Large intestine (tissue), 3 donors: ENCODE measurements at regions not wholly inside any gene's neighbourhood (a gene's known extent, or its start where the extent isn't known, plus 50 kb on each side); places are given as distances from the start of the nearest gene placed in this dataset.
"Not testable (repeated sequence)": the region's sequence is repeated elsewhere in the genome, so short reads cannot be mapped to it uniquely, and the experiment has no call there.

ENCODE experiments used
- DNase-seq, 2 donors: peaks; one replicate each; pipeline versions ENCODE4 v3.0.0 to v3.0.0-alpha.2; 2013
- H3K27ac ChIP-seq: one replicate; pipeline ENCODE4 v1.5.1; 2013; ENCODE audit warnings: low read length
- H3K27me3 ChIP-seq: 2 replicates; pipeline ENCODE4 v1.6.1; 2013; ENCODE audit warnings: low read length; ENCODE audit not compliant: control insufficient read depth, insufficient read depth
- H3K36me3 ChIP-seq: 2 replicates; pipeline ENCODE4 v1.6.1; 2013; ENCODE audit warnings: low read length; ENCODE audit not compliant: control insufficient read depth, insufficient read depth
- H3K4me1 ChIP-seq: one replicate; pipeline ENCODE4 v1.6.1; 2013; ENCODE audit warnings: low read length; ENCODE audit not compliant: control insufficient read depth, insufficient read depth
- H3K4me3 ChIP-seq: one replicate; pipeline ENCODE4 v1.5.1; 2013; ENCODE audit warnings: low read length
- H3K9me3 ChIP-seq: one replicate; pipeline ENCODE4 v1.6.1; 2013; ENCODE audit warnings: mild to moderate bottlenecking, low read depth, low read length, moderate library complexity; ENCODE audit not compliant: control insufficient read depth
- WGBS: methylation state at CpG from one replicate; pipeline ENCODE4 v1.1.5; 2013; ENCODE audit warnings: low lambda C conversion rate; ENCODE audit not compliant: insufficient coverage; 5-methylcytosine and 5-hydroxymethylcytosine counted together

- peaks cover 5% of the 10 kb centered on the region for H3K4me1 ChIP-seq
- no peaks in the 10 kb centered on the region for H3K27me3 ChIP-seq
- no peaks in the 10 kb centered on the region for H3K9me3 ChIP-seq
- no peak for DNase-seq
- H3K4me3 ChIP-seq = no peak overlapping the region
- H3K27ac ChIP-seq = no peak overlapping the region
- no peaks in the 10 kb centered on the region for H3K36me3 ChIP-seq
- WGBS = no CpG with 5 or more reads among the region's 4 CpGs
These were observed 154.4 kb downstream of the TTLL2 start for GRCh38 chr6:167479301-167479700.

- H3K4me3 ChIP-seq = no peak overlapping the region
- no peak overlapping the region for H3K27ac ChIP-seq
- H3K4me1 ChIP-seq = peaks cover 5% of the 10 kb centered on the region
- 60% methylated on average over 1 of the region's 8 CpGs for WGBS
- no peaks in the 10 kb centered on the region for H3K9me3 ChIP-seq
- no peaks in the 10 kb centered on the region for H3K36me3 ChIP-seq
- no peaks in the 10 kb centered on the region for H3K27me3 ChIP-seq
- DNase-seq = no peak
These were observed 155.2 kb downstream of the TTLL2 start for GRCh38 chr6:167479901-167480648.

- peaks cover 5% of the 10 kb centered on the region for H3K4me1 ChIP-seq
- no peaks in the 10 kb centered on the region for H3K27me3 ChIP-seq
- H3K27ac ChIP-seq = no peak overlapping the region
- WGBS = no CpG with 5 or more reads among the region's 6 CpGs
- no peaks in the 10 kb centered on the region for H3K36me3 ChIP-seq
- no peaks in the 10 kb centered on the region for H3K9me3 ChIP-seq
- no peak for DNase-seq
- H3K4me3 ChIP-seq = no peak overlapping the region
These were observed 156.5 kb downstream of the TTLL2 start for GRCh38 chr6:167481307-167481926.

GRCh38 chr6:167482801-167483200 is 157.9 kb downstream of the TTLL2 start:
- not testable (repeated sequence) for DNase-seq, H3K27ac ChIP-seq, H3K4me3 ChIP-seq, H3K36me3 ChIP-seq, H3K9me3 ChIP-seq, H3K4me1 ChIP-seq, H3K27me3 ChIP-seq
- WGBS = no CpG with 5 or more reads among the region's 3 CpGs

- Histone ChIP-seq H3K36me3 (no peaks in the 10 kb centered on the region), H3K27ac (no peak overlapping the region), H3K9me3 (no peaks in the 10 kb centered on the region), H3K4me3 (no peak overlapping the region), H3K4me1 (peaks cover under 1% of the 10 kb centered on the region), H3K27me3 (no peaks in the 10 kb centered on the region)
- WGBS = 100% methylated on average over 1 of the region's 16 CpGs
- DNase-seq = no peak
These were observed 160.5 kb downstream of the TTLL2 start for GRCh38 chr6:167485186-167485978.

- no peaks in the 10 kb centered on the region for H3K27me3 ChIP-seq
- 97% methylated on average over 5 of the region's 18 CpGs for WGBS
- H3K4me1 ChIP-seq = peaks cover 17% of the 10 kb centered on the region
- no peak for DNase-seq
- H3K27ac ChIP-seq = no peak overlapping the region
- no peaks in the 10 kb centered on the region for H3K9me3 ChIP-seq
- no peaks in the 10 kb centered on the region for H3K36me3 ChIP-seq
- H3K4me3 ChIP-seq = no peak overlapping the region
These were observed 163.1 kb downstream of the TTLL2 start for GRCh38 chr6:167487749-167488664.

GRCh38 chr6:167491438-167492099 is 166.7 kb downstream of the TTLL2 start:
- Histone ChIP-seq H3K27me3 (no peaks in the 10 kb centered on the region), H3K36me3 (no peaks in the 10 kb centered on the region), H3K9me3 (no peaks in the 10 kb centered on the region), H3K4me1 (peaks cover 24% of the 10 kb centered on the region), H3K4me3 (no peak overlapping the region), H3K27ac (peak overlapping the region; percentile 76)
- no CpG with 5 or more reads among the region's 12 CpGs for WGBS
- DNase-seq = peak in 1 of 2 donors; percentile 68

- 66% methylated on average over 4 of the region's 12 CpGs for WGBS
- no peaks in the 10 kb centered on the region for H3K36me3 ChIP-seq
- peak in 1 of 2 donors; percentile 34 for DNase-seq
- H3K9me3 ChIP-seq = no peaks in the 10 kb centered on the region
- peak overlapping the region; percentile 76 for H3K27ac ChIP-seq
- no peak overlapping the region for H3K4me3 ChIP-seq
- peaks cover 27% of the 10 kb centered on the region for H3K4me1 ChIP-seq
- H3K27me3 ChIP-seq = no peaks in the 10 kb centered on the region
These were observed 167.2 kb downstream of the TTLL2 start for GRCh38 chr6:167492100-167492449.

- Histone ChIP-seq H3K36me3 (no peaks in the 10 kb centered on the region), H3K27ac (no peak overlapping the region), H3K9me3 (no peaks in the 10 kb centered on the region), H3K4me1 (peaks cover 32% of the 10 kb centered on the region), H3K27me3 (no peaks in the 10 kb centered on the region), H3K4me3 (no peak overlapping the region)
- WGBS = no CpG with 5 or more reads among the region's 3 CpGs
- DNase-seq = no peak
These were observed 168.4 kb downstream of the TTLL2 start for GRCh38 chr6:167493310-167493709.
